ENCODE measurements at regions not wholly inside any gene's neighbourhood (a gene's known extent, or its start where the extent isn't known, plus 50 kb on each side); places are given as distances from the start of the nearest gene placed in this dataset. TPM values are rescaled to one million over a fixed set of nuclear protein-coding genes. Genes with fewer than 3 reads are reported as not detected.

Small RNA genes lying in the stretch of these regions (small RNA-seq; reads per million reads assigned to genes)
- not detected for gene AL356321.1 (ENCODE audit: insufficient read depth, insufficient read length, low read depth, low replicate concordance)
- gene RF00402 (ENCODE audit: insufficient read depth, insufficient read length, low read depth, low replicate concordance), result not detected
